Neural progenitor cell (in vitro differentiated cells): ENCODE measurements at regions not wholly inside any gene's neighbourhood (a gene's known extent, or its start where the extent isn't known, plus 50 kb on each side); places are given as distances from the start of the nearest gene placed in this dataset.

Experiments
- CTCF ChIP-seq: fragments of 200-600 bp; sonication (generic); IDR thresholded peaks from 2 replicates; pipeline ENCODE4 v1.5.1; 2017; ENCODE audit warnings: antibody characterized with exemption, mild to moderate bottlenecking
- EZH2 ChIP-seq: fragments of 200-600 bp; sonication (generic); IDR thresholded peaks from 2 replicates; pipeline ENCODE4 v1.6.1; 2017; ENCODE audit warnings: antibody characterized with exemption, mild to moderate bottlenecking, moderate library complexity
- EZH2phosphoT487 ChIP-seq: fragments of 200-600 bp; sonication (generic); IDR thresholded peaks from 2 replicates; pipeline ENCODE4 v1.6.1; 2017; ENCODE audit warnings: antibody characterized with exemption

GRCh38 chr20:39378776-39379175 lies 416.6 kb downstream of the DHX35 start:
- no peak for TF ChIP-seq CTCF
- no peak for TF ChIP-seq EZH2
- TF ChIP-seq EZH2phosphoT487, result no peak
